SK-N-SH (cell line): ENCODE measurements at regions not wholly inside any gene's neighbourhood (a gene's known extent, or its start where the extent isn't known, plus 50 kb on each side); places are given as distances from the start of the nearest gene placed in this dataset.

Source experiments
- CTCF ChIA-PET: fragments of 300-600, 350-600 bp; formaldehyde crosslinking; extraction: SDS; loops from one replicate; lab custom pipeline; 2021; lab: Yijun Ruan, JAX
- POLR2A ChIA-PET: fragments of 350-600 bp; sonication (Branson Sonifier 250); formaldehyde crosslinking; extraction: SDS; loops from one replicate; lab custom pipeline; 2020; ENCODE audit warnings: antibody characterized with exemption, inconsistent platforms; lab: Yijun Ruan, JAX
- DNase-seq: peaks from one replicate; pipeline ENCODE4 v3.0.0; 2012
- H2AFZ ChIP-seq: fragments of 200-600 bp; sonication (generic); 2 replicates; pipeline ENCODE4 v1.8.1; 2016; ENCODE audit warnings: antibody characterized with exemption, mild to moderate bottlenecking, low read depth
- H3F3A ChIP-seq: fragments of 200-600 bp; sonication (generic); replicated peaks from 2 replicates; pipeline ENCODE3; 2016; ENCODE audit warnings: antibody characterized with exemption, mild to moderate bottlenecking; ENCODE audit not compliant: insufficient read depth
- H3K27ac ChIP-seq, 2 experiments: fragments of 200-500 bp in 1 of 2; fragments of 200-600 bp in 1 of 2; sonication (Bioruptor generic) in 1 of 2; sonication (generic), shearing (Covaris generic) in 1 of 2; 2 replicates each; pipeline versions ENCODE4 v1.5.1 to v1.6.1; 2014 to 2016; ENCODE audit warnings: low read depth in 2 of 2, inconsistent platforms in 1 of 2, low read length in 1 of 2, mild to moderate bottlenecking in 1 of 2, mixed read lengths in 1 of 2
- H3K27me3 ChIP-seq: fragments of 200-600 bp; sonication (generic), shearing (Covaris generic); 2 replicates; pipeline ENCODE4 v1.6.1; 2016; ENCODE audit warnings: mixed run types; ENCODE audit not compliant: insufficient read depth
- H3K36me3 ChIP-seq, 2 experiments: fragments of 200-500 bp in 1 of 2; fragments of 200-600 bp in 1 of 2; sonication (Bioruptor generic) in 1 of 2; sonication (generic) in 1 of 2; replicated peaks in 1 of 2; 2 replicates each; pipeline versions ENCODE3 to v1.5.1; 2014 to 2016; ENCODE audit warnings: low read length in 1 of 2, mild to moderate bottlenecking in 1 of 2; ENCODE audit not compliant: insufficient read depth in 2 of 2, control insufficient read depth in 1 of 2
- H3K4me1 ChIP-seq, 2 experiments: fragments of 200-500 bp in 1 of 2; fragments of 200-600 bp in 1 of 2; sonication (Bioruptor generic) in 1 of 2; sonication (generic), shearing (Covaris generic) in 1 of 2; 2 replicates each; pipeline versions ENCODE4 v1.5.1 to v1.6.1; 2014 to 2016; ENCODE audit warnings: low read depth in 1 of 2, low read length in 1 of 2, mixed run types in 1 of 2; ENCODE audit not compliant: insufficient read depth in 2 of 2, control insufficient read depth in 1 of 2
- H3K4me2 ChIP-seq: fragments of 200-600 bp; sonication (generic), shearing (Covaris generic); 2 replicates; pipeline ENCODE4 v1.6.1; 2017; ENCODE audit warnings: mixed run types
- H3K4me3 ChIP-seq, 2 experiments: fragments of 200-500 bp in 1 of 2; fragments of 200-600 bp in 1 of 2; sonication (Bioruptor generic) in 1 of 2; sonication (generic), shearing (Covaris generic) in 1 of 2; 2 replicates each; pipeline versions ENCODE4 v1.5.1 to v1.8.1; 2014 to 2016; ENCODE audit warnings: low read depth in 2 of 2, inconsistent platforms in 1 of 2, low read length in 1 of 2, mild to moderate bottlenecking in 1 of 2, mixed read lengths in 1 of 2, moderate library complexity in 1 of 2
- H3K79me2 ChIP-seq: fragments of 200-600 bp; sonication (generic); 2 replicates; pipeline ENCODE4 v1.8.1; 2017; ENCODE audit warnings: mild to moderate bottlenecking; ENCODE audit not compliant: insufficient read depth
- H3K9ac ChIP-seq: fragments of 200-600 bp; sonication (generic); 2 replicates; pipeline ENCODE4 v1.6.1; 2017; ENCODE audit warnings: mixed run types
- H3K9me2 ChIP-seq: fragments of 200-600 bp; sonication (generic); 2 replicates; pipeline ENCODE4 v1.6.1; 2017; ENCODE audit warnings: mixed run types
- H3K9me3 ChIP-seq: fragments of 200-600 bp; sonication (generic); 2 replicates; pipeline ENCODE4 v1.6.1; 2017; ENCODE audit warnings: mixed run types, mild to moderate bottlenecking, moderate library complexity
- H4K20me1 ChIP-seq: fragments of 200-600 bp; sonication (generic); 2 replicates; pipeline ENCODE4 v1.6.1; 2017; ENCODE audit warnings: mild to moderate bottlenecking, mixed run types; ENCODE audit not compliant: insufficient read depth
- CHD2 ChIP-seq: fragments of 150-350 bp; IDR thresholded peaks from 2 replicates; pipeline ENCODE4 v1.6.1; 2018; ENCODE audit warnings: low read length; ENCODE audit not compliant: partially characterized antibody
- CTCF ChIP-seq: fragments of 200-600 bp; sonication (generic); IDR thresholded peaks from 2 replicates; pipeline ENCODE4 v1.6.1; 2017; ENCODE audit warnings: antibody characterized with exemption, mild to moderate bottlenecking, moderate library complexity
- ELF1 ChIP-seq: IDR thresholded peaks from 2 replicates; pipeline ENCODE4 v1.4.0; 2012
- EZH2phosphoT487 ChIP-seq: fragments of 200-600 bp; sonication (generic); IDR thresholded peaks from 2 replicates; pipeline ENCODE4 v1.6.1; 2017; ENCODE audit warnings: low read depth, mixed run types, mild to moderate bottlenecking, antibody characterized with exemption, moderate library complexity, borderline replicate concordance
- FOSL2 ChIP-seq: IDR thresholded peaks from 2 replicates; pipeline ENCODE4 v1.4.0; 2012; ENCODE audit warnings: low read depth, mild to moderate bottlenecking, moderate library complexity, borderline replicate concordance
- FOXJ3 ChIP-seq: sonication (generic); formaldehyde crosslinking; IDR thresholded peaks from 2 replicates; pipeline ENCODE4 v1.5.1; 2020; ENCODE audit warnings: mild to moderate bottlenecking, missing genetic modification reagents
- GABPA ChIP-seq: IDR thresholded peaks from 2 replicates; pipeline ENCODE4 v1.4.0; 2012; ENCODE audit warnings: low read depth, mild to moderate bottlenecking
- GATA2 ChIP-seq: sonication (generic); formaldehyde crosslinking; IDR thresholded peaks from 2 replicates; pipeline ENCODE4 v1.5.0; 2020; ENCODE audit warnings: mild to moderate bottlenecking, missing genetic modification reagents
- JUND ChIP-seq: IDR thresholded peaks from 2 replicates; pipeline ENCODE4 v1.4.0; 2012
- MAX ChIP-seq: IDR thresholded peaks from 2 replicates; pipeline ENCODE4 v1.4.0; 2012; ENCODE audit warnings: low read depth
- MEF2A ChIP-seq: IDR thresholded peaks from 2 replicates; pipeline ENCODE4 v1.4.0; 2012; ENCODE audit warnings: low read depth, borderline replicate concordance
- RAD21 ChIP-seq: IDR thresholded peaks from 2 replicates; pipeline ENCODE4 v1.6.1; 2012; ENCODE audit warnings: mild to moderate bottlenecking, low read length
- RCOR1 ChIP-seq: fragments of 150-350 bp; IDR thresholded peaks from 2 replicates; pipeline ENCODE4 v1.6.1; 2017; ENCODE audit warnings: antibody characterized with exemption, low read length
- REST ChIP-seq: IDR thresholded peaks from 2 replicates; pipeline ENCODE4 v1.6.1; 2012; ENCODE audit warnings: mild to moderate bottlenecking, low read depth, low read length, moderate library complexity
- TAF1 ChIP-seq: IDR thresholded peaks from 2 replicates; pipeline ENCODE4 v1.6.1; 2012; ENCODE audit warnings: low read depth, mild to moderate bottlenecking, low read length, moderate library complexity, borderline replicate concordance
- TCF12 ChIP-seq: IDR thresholded peaks from 2 replicates; pipeline ENCODE4 v1.4.0; 2012
- YY1 ChIP-seq: IDR thresholded peaks from 2 replicates; pipeline ENCODE4 v1.4.0; 2012; ENCODE audit warnings: low read depth, mild to moderate bottlenecking
- ZBTB33 ChIP-seq: IDR thresholded peaks from 2 replicates; pipeline ENCODE4 v1.4.0; 2012; ENCODE audit warnings: low read depth, borderline replicate concordance
- WGBS: methylation state at CpG from one replicate; pipeline ENCODE4 v1.1.6; 2017; ENCODE audit warnings: low lambda C conversion rate; 5-methylcytosine and 5-hydroxymethylcytosine counted together

GRCh38 chr18:29586210-29586609 lies 1409.3 kb upstream of the CDH2 start:
- no peak for DNase-seq
- Histone ChIP-seq H3F3A (no peaks in the 10 kb centered on the region), H2AFZ (no peak overlapping the region), H3K79me2 (no peaks in the 10 kb centered on the region), H3K9ac (no peak overlapping the region), H3K27me3 (no peaks in the 10 kb centered on the region), H3K36me3 (no peaks in the 10 kb centered on the region), H3K27ac (no peak overlapping the region), H3K4me1 (no peaks in the 10 kb centered on the region), H4K20me1 (no peaks in the 10 kb centered on the region), H3K4me2 (no peak overlapping the region), H3K4me3 (no peak overlapping the region), H3K9me3 (peaks cover 5% of the 10 kb centered on the region; the same call in 1 of the 2 replicates), H3K9me2 (no peaks in the 10 kb centered on the region)
- ChIA-PET CTCF (no interaction called here), POLR2A (no interaction called here)
- no peak for TF ChIP-seq ZBTB33
- no peak for TF ChIP-seq REST
- no peak for TF ChIP-seq YY1
- TF ChIP-seq MAX = no peak
- TF ChIP-seq EZH2phosphoT487 = no peak
- TF ChIP-seq RCOR1 = no peak
- TF ChIP-seq RAD21 = no peak
- no peak for TF ChIP-seq CTCF
- TF ChIP-seq TCF12 = no peak
- no peak for TF ChIP-seq GATA2 (CRISPR knock-in tag)
- TF ChIP-seq TAF1 = no peak
- no peak for TF ChIP-seq CHD2
- no peak for TF ChIP-seq FOSL2
- no peak for TF ChIP-seq JUND
- no peak for TF ChIP-seq GABPA
- no peak for TF ChIP-seq ELF1
- no peak for TF ChIP-seq FOXJ3 (CRISPR knock-in tag)
- TF ChIP-seq MEF2A = no peak
- 81% methylated on average over 3 of the region's 3 CpGs for WGBS
